WI38 (cell line): ENCODE measurements at regions not wholly inside any gene's neighbourhood (a gene's known extent, or its start where the extent isn't known, plus 50 kb on each side); places are given as distances from the start of the nearest gene placed in this dataset.

Experiments used
- H3K4me3 ChIP-seq: 2 replicates; pipeline ENCODE4 v1.5.1; 2011; ENCODE audit warnings: low read depth, mild to moderate bottlenecking, control low read depth, low read length
- TF ChIP-seq, protein P1 (sequence below): IDR thresholded peaks from 2 replicates; pipeline ENCODE4 v1.5.1; 2012; ENCODE audit warnings: low read depth, mild to moderate bottlenecking, control low read depth, low read length

DNA sequence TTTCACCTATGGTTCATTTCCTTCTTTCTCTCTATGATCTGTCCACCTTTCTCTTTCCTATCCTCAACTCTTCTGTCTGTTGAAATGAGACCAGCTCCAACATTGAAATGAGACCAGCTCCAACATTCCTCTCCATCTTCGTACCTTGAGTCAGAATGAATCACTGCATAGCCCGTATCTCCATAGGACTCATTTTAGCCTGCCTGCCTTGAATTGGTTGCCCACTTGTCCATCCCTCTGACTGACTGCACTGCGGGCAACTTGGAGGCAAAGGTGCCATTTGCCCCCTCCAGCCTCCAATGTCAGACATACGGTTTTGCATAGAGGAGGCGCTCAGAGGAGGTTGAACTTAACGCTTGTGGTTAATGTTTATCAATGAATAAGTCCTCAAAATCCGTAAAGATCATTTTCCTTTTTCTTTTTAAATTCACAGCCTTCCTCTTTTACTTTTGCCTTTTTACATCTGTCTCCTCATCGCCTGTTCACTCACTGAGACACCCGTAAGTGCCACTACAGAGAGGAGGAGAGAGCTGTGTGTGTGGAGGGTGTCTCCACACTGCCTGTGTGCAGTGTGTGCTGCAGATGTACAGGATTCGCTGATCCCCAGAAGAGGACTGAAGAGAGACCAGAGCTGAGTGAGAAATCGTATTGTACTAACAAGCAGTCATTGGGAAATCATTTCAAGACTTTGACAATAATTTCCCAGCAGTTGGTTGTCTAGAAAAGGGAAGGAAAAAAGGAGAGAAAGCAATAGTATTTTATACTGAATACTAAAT, 579.6 kb upstream of the MAP3K7 start:
- H3K4me3 ChIP-seq = no peak overlapping the region
- TF ChIP-seq, protein P1, sequence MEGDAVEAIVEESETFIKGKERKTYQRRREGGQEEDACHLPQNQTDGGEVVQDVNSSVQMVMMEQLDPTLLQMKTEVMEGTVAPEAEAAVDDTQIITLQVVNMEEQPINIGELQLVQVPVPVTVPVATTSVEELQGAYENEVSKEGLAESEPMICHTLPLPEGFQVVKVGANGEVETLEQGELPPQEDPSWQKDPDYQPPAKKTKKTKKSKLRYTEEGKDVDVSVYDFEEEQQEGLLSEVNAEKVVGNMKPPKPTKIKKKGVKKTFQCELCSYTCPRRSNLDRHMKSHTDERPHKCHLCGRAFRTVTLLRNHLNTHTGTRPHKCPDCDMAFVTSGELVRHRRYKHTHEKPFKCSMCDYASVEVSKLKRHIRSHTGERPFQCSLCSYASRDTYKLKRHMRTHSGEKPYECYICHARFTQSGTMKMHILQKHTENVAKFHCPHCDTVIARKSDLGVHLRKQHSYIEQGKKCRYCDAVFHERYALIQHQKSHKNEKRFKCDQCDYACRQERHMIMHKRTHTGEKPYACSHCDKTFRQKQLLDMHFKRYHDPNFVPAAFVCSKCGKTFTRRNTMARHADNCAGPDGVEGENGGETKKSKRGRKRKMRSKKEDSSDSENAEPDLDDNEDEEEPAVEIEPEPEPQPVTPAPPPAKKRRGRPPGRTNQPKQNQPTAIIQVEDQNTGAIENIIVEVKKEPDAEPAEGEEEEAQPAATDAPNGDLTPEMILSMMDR = no peak

DNA sequence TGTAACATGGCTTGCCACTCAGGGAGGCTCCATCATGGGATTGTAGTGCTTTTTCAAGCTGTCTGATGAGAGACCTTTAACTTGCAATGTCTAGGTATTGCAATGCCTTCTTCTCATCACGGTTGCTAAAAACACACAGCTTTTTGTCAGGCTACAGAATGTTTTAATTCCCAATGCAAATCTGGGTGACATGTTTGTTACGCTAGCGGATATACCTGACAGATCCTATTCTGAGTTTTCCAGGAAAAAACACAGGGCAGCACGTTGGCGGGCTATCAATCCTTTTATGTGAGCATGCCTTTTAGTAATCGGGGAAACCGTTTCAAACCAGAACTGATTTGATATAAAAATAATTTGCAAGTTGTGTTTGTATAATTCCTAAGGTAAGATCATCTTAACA, 577.2 kb upstream of the MAP3K7 start:
- no peak overlapping the region for H3K4me3 ChIP-seq
- TF ChIP-seq, protein P1 = no peak

DNA sequence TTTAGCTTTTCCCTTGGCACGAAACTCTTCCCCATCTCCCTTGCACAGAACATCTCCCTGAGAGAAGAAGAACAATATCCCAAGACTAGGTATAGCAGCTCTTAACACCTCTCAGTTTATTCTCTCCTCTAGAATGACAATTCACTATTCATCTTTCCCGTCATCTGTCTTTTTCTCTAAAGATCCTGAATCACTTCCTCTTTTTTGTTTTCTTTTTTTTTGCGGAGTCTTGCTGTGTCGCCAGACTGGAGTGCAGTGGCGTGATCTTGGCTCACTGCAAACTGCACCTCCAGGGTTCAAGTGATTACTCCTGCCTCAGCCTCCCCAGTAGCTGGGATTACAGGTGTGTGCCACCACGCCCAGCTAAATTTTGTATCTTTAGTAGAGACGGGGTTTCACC, 574.4 kb upstream of the MAP3K7 start:
- TF ChIP-seq, protein P1 = no peak
- H3K4me3 ChIP-seq = no peak overlapping the region

DNA sequence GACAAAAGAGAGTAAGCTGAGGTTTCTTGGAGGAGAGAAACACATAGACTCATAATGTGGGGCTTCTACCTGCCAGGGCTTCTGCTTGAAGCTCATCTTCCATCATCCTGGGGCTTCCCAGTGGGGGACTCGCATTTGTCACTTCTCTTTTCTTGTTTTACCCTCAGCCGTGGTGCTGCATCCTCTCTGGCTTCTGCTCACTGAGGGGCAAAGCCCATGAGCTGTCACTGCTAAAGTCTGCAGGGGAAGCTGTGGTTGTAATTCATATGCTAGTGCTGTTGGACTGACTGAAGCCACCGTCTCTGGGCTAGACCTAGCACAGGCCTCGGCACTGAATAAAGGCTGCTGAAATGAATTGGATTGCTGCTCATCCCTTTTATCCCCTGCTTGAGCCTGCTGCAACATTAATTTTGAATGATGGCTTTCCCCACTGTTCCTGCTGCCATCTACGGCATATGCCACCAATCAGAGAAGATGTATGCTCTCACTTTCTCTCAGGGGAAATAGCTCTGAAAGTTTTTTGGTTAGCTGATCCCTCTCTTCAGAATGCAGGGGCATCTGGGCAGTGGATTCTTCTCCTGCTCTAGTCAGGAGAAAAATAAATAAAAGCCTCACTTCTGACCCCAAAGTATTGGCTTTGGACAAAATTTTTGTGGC, 568.4 kb upstream of the MAP3K7 start:
- TF ChIP-seq, protein P1 = no peak
- no peak overlapping the region for H3K4me3 ChIP-seq

DNA sequence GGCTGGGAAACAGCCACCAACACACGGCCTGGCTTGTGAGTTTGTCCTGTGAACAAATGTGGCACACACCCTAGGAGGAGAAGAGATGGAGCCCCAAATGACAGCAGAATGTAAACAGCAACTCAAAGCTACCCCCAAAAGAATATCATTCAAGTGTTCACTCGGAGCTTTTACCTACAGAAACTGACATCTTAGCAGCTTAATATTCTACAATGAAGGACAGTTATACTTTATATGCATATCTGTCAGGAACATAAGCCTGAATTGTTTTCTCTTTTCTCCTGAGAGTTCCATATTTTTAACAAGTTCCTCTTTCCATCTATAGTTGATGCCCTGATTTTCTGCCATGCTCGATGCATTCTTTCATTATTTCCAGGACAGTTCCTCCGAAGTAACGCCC, 566.0 kb upstream of the MAP3K7 start:
- no peak overlapping the region for H3K4me3 ChIP-seq
- TF ChIP-seq, protein P1 = no peak

DNA sequence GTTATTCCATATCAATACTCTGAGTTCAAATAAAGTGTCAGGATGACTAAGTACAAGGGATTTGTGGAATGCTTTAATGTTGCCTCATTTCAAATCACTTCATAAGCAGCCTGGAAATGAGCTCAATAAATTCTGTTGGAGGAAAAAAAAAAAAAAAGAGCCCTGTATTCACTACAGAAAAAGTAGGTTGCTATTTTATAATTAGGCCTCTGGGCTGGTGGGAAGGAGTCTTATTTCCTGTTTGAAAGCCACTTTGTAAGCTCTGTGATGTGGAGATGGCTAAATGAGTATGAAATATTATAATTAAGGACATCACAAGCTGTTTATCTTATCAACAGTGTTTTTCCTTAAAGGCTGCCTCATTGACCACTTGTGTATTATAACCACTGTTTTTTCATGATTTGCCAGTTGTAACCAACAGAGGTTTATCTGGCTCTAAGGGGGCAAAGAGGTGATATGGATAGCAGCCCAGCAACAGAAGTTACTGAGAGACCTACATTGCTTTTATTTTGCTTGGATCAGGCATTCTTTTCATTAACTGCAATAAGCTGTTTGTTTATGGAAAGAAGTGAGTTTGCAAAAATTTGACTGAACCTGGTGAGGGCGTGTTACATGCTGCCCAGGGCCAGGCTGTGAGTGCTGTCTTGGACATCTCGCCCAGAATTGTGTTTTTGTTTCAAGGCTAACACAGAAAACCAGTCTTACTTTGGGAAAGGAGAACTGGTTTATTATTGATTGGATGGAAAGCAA, 563.3 kb upstream of the MAP3K7 start:
- no peak overlapping the region for H3K4me3 ChIP-seq
- TF ChIP-seq, protein P1 = no peak
